Ishikawa (cell line): ENCODE measurements at regions not wholly inside any gene's neighbourhood (a gene's known extent, or its start where the extent isn't known, plus 50 kb on each side); places are given as distances from the start of the nearest gene placed in this dataset.

Experiments
- CEBPB ChIP-seq: IDR thresholded peaks from 2 replicates; pipeline ENCODE4 v1.6.1; 2012
- CREB1 ChIP-seq: IDR thresholded peaks from 2 replicates; pipeline ENCODE4 v1.6.1; 2012; ENCODE audit warnings: low read depth
- EGR1 ChIP-seq: IDR thresholded peaks from 2 replicates; pipeline ENCODE4 v1.6.1; 2012
- EP300 ChIP-seq: IDR thresholded peaks from 2 replicates; pipeline ENCODE4 v1.6.1; 2012; ENCODE audit warnings: borderline replicate concordance
- FOXM1 ChIP-seq: IDR thresholded peaks from 2 replicates; pipeline ENCODE4 v1.6.1; 2012; ENCODE audit warnings: low read depth, borderline replicate concordance
- NFIC ChIP-seq: IDR thresholded peaks from 2 replicates; pipeline ENCODE4 v1.6.1; 2012
- RAD21 ChIP-seq: IDR thresholded peaks from 2 replicates; pipeline ENCODE4 v1.6.1; 2012; ENCODE audit warnings: low read depth
- TAF1 ChIP-seq: IDR thresholded peaks from 2 replicates; pipeline ENCODE4 v1.6.1; 2012; ENCODE audit warnings: low read depth, mild to moderate bottlenecking
- TCF12 ChIP-seq: IDR thresholded peaks from 2 replicates; pipeline ENCODE4 v1.6.1; 2012; ENCODE audit warnings: low read depth
- TEAD4 ChIP-seq: IDR thresholded peaks from 2 replicates; pipeline ENCODE4 v1.6.1; 2012
- YY1 ChIP-seq: IDR thresholded peaks from 2 replicates; pipeline ENCODE4 v1.6.1; 2012; ENCODE audit warnings: low read depth
- ZBTB7A ChIP-seq: IDR thresholded peaks from 2 replicates; pipeline ENCODE4 v1.6.1; 2012; ENCODE audit warnings: low read depth
- TF ChIP-seq, protein P1 (sequence below): IDR thresholded peaks from 2 replicates; pipeline ENCODE4 v1.6.1; 2012; ENCODE audit warnings: low read depth, mild to moderate bottlenecking
- TF ChIP-seq, protein P2 (sequence below): IDR thresholded peaks from 2 replicates; pipeline ENCODE4 v1.6.1; 2012
- TF ChIP-seq, protein P3 (sequence below): IDR thresholded peaks from 2 replicates; pipeline ENCODE4 v1.6.1; 2012

DNA sequence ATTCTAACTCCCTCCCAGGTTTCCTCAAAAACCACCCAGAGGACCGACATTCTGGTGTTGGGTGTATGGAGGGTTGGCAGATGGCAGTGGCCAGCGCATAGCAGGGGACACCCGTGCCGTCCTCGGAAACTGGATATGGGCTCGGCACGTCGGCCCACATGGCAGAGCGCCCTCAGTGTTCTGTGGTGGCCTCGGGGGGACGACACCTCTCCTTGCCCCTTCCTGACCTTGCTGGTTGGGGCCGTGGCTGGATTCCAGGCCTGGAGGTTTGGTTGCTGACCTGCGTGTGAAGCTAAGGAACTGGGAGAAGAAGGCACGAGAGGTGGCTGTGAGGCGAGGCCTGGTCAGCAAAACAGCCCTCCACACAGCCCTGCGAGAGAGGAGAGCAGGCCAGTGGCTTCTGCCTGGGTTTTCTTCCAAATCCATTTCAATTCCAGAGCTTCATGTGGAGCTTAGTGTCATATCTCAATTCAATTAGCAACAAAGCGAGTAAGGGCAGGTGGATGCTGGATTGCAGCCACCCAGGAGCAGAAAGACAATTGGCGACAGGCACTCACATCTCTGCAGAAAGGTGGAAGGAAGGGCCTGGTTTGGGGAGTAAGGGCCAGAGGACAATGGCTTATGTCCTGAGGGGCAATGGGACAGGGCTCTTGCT lies 478.4 kb downstream of the BRD1 start:
- no peak for TF ChIP-seq CEBPB
- TF ChIP-seq, protein P1, sequence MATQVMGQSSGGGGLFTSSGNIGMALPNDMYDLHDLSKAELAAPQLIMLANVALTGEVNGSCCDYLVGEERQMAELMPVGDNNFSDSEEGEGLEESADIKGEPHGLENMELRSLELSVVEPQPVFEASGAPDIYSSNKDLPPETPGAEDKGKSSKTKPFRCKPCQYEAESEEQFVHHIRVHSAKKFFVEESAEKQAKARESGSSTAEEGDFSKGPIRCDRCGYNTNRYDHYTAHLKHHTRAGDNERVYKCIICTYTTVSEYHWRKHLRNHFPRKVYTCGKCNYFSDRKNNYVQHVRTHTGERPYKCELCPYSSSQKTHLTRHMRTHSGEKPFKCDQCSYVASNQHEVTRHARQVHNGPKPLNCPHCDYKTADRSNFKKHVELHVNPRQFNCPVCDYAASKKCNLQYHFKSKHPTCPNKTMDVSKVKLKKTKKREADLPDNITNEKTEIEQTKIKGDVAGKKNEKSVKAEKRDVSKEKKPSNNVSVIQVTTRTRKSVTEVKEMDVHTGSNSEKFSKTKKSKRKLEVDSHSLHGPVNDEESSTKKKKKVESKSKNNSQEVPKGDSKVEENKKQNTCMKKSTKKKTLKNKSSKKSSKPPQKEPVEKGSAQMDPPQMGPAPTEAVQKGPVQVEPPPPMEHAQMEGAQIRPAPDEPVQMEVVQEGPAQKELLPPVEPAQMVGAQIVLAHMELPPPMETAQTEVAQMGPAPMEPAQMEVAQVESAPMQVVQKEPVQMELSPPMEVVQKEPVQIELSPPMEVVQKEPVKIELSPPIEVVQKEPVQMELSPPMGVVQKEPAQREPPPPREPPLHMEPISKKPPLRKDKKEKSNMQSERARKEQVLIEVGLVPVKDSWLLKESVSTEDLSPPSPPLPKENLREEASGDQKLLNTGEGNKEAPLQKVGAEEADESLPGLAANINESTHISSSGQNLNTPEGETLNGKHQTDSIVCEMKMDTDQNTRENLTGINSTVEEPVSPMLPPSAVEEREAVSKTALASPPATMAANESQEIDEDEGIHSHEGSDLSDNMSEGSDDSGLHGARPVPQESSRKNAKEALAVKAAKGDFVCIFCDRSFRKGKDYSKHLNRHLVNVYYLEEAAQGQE: no peak
- no peak for TF ChIP-seq NFIC
- TF ChIP-seq FOXM1: no peak
- TF ChIP-seq, protein P2, sequence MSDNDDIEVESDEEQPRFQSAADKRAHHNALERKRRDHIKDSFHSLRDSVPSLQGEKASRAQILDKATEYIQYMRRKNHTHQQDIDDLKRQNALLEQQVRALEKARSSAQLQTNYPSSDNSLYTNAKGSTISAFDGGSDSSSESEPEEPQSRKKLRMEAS: no peak
- TF ChIP-seq TEAD4: no peak
- TF ChIP-seq EGR1: no peak
- no peak for TF ChIP-seq TCF12

DNA sequence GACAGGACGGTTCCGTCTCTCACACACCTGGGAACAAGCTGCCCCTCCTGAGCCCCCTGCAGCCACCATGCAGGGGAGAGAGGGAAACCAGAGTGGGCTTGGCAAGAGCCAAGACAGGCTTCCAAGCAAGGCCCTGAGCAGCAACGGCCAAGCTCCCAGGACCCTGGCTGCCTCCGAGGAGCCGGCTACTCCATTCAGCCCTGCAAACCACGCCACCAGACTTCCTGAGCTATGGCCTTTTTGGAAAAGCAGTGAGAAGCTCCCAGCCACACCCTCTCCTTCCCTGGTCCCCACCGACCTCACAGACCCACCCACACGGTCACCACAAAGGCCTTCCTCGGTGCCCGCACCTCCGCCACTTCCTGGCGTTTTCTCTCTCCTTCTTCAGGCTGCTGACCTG lies 479.0 kb downstream of the BRD1 start:
- TF ChIP-seq FOXM1: no peak
- no peak for TF ChIP-seq TAF1
- TF ChIP-seq, protein P1: no peak
- no peak for TF ChIP-seq CREB1
- TF ChIP-seq YY1: no peak
- TF ChIP-seq RAD21: no peak
- no peak for TF ChIP-seq CEBPB
- TF ChIP-seq EP300: no peak

DNA sequence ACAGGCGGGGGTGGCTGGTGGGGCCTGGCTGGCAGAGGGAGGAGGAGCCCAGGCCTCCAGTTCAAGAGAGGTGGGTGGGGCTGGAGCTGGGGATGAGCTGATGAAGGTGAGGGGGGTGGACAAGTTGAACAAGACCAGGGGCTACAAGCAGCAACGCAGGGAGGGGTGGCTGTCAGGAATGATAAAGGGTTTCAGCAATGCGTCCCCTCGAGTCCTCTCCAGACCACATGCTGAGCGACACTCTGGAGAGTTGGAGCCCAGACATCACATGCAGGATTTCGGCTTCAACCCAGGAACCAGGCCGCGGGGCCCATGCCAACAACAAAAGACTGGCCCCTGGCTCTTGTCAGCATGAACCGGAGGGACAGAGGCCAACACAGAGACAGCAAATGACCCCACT lies 480.3 kb downstream of the BRD1 start:
- TF ChIP-seq, protein P3, sequence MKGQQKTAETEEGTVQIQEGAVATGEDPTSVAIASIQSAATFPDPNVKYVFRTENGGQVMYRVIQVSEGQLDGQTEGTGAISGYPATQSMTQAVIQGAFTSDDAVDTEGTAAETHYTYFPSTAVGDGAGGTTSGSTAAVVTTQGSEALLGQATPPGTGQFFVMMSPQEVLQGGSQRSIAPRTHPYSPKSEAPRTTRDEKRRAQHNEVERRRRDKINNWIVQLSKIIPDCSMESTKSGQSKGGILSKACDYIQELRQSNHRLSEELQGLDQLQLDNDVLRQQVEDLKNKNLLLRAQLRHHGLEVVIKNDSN: no peak
- no peak for TF ChIP-seq EGR1
- no peak for TF ChIP-seq YY1
- no peak for TF ChIP-seq TEAD4
- no peak for TF ChIP-seq TAF1
- no peak for TF ChIP-seq TCF12
- no peak for TF ChIP-seq FOXM1

DNA sequence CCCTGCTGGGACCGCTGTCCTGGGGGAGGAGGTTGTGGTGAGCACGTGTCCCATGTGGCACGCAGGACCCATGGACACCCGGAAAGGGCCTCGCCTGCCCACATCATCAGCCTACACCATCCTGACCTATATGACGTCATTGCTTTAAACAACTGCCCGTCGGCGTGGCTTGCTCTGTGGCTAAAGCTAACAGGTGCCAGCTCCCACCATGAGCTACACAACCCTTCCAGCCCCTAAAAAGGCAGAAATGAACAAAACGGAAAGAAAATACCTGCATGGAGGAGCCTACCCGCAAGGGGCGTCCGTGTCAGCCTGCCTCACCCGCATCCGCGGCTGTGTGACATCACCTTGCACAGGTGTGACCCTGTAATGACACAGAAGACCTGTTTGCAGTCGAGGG lies 481.8 kb downstream of the BRD1 start:
- TF ChIP-seq FOXM1: no peak
- TF ChIP-seq NFIC: no peak
- TF ChIP-seq, protein P3: no peak
- TF ChIP-seq EGR1: no peak
- no peak for TF ChIP-seq TCF12
- TF ChIP-seq TEAD4: no peak
- TF ChIP-seq CREB1: no peak

DNA sequence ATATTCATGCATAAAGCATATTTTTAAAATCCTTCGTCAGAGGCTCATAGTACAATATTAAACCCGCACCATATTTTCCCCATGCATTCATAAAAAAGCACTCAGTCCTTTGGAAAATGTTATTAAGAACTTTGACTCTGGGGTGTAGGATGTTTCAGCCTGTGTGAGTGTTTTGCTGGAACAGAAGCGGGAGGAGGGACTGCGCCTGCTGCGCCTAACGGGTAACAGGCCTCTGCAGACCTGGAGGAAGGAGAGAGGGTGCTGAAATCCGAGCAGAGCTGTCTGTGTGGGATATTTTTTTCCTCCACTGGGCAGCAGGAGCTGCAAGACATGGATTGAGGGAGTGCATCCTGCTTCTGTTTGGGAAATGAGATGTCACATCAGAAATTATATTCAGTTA lies 483.0 kb downstream of the BRD1 start:
- no peak for TF ChIP-seq ZBTB7A
- no peak for TF ChIP-seq NFIC
- TF ChIP-seq EGR1: no peak
- no peak for TF ChIP-seq CREB1
- no peak for TF ChIP-seq CEBPB
- TF ChIP-seq YY1: no peak
- TF ChIP-seq EP300: no peak
- TF ChIP-seq, protein P1: no peak
- no peak for TF ChIP-seq RAD21
- no peak for TF ChIP-seq FOXM1
- TF ChIP-seq TCF12: no peak
- TF ChIP-seq, protein P2: no peak
- TF ChIP-seq TEAD4: no peak
- no peak for TF ChIP-seq TAF1
- TF ChIP-seq, protein P3: no peak
